Mucosa of descending colon (tissue), 3 donors: ENCODE measurements at regions not wholly inside any gene's neighbourhood (a gene's known extent, or its start where the extent isn't known, plus 50 kb on each side); places are given as distances from the start of the nearest gene placed in this dataset.

Experiments
- ATAC-seq: fragments of 200-7000 bp; cut with Tn5 transposase; one replicate; pipeline ENCODE4 v1.9.1; 2020; ENCODE audit warnings: mild to moderate bottlenecking, moderate library complexity
- DNase-seq, 3 donors: peaks; one replicate each; pipeline ENCODE4 v3.0.0-alpha.2; 2020
- H3K36me3 ChIP-seq: fragments of 200-600 bp; one replicate; pipeline ENCODE4 v1.8.0; 2021; ENCODE audit warnings: low read depth, mild to moderate bottlenecking
- H3K4me1 ChIP-seq: fragments of 200-600 bp; one replicate; pipeline ENCODE4 v1.8.0; 2021; ENCODE audit warnings: low read depth, mild to moderate bottlenecking
- H3K4me3 ChIP-seq: fragments of 200-600 bp; one replicate; pipeline ENCODE4 v1.8.0; 2021; ENCODE audit warnings: mild to moderate bottlenecking
- H3K9me3 ChIP-seq: fragments of 200-600 bp; one replicate; pipeline ENCODE4 v1.8.0; 2021; ENCODE audit warnings: mild to moderate bottlenecking
- intact Hi-C, 2 donors: fragments of 100-400 bp; cut with DNase I in 1 of 2; cut with micrococcal nuclease in 1 of 2; formaldehyde crosslinking; loops; one replicate each; pipeline versions ENCODE4 v1.11.0 to v1.11.1; 2022; cut with DNase I, micrococcal nuclease
- TF ChIP-seq, protein P1 (sequence below): fragments of 200-600 bp; IDR thresholded peaks from one replicate; pipeline ENCODE4 v1.8.0; 2022; ENCODE audit warnings: antibody characterized with exemption, mild to moderate bottlenecking
- donor health status: DM: no; HTN: no; CAD: no; lungs with moderate emphysema.
- donor health status: DM: no; HTN: no; CAD: no.
- donor health status: DM: no; HTN: yes; CAD: no.

- no peaks in the 10 kb centered on the region for H3K9me3 ChIP-seq
- no peak for ATAC-seq
- intact Hi-C loops, result no loop called here
- no peak overlapping the region for H3K4me3 ChIP-seq
- H3K36me3 ChIP-seq, result no peaks in the 10 kb centered on the region
- no peaks in the 10 kb centered on the region for H3K4me1 ChIP-seq
- TF ChIP-seq, protein P1, sequence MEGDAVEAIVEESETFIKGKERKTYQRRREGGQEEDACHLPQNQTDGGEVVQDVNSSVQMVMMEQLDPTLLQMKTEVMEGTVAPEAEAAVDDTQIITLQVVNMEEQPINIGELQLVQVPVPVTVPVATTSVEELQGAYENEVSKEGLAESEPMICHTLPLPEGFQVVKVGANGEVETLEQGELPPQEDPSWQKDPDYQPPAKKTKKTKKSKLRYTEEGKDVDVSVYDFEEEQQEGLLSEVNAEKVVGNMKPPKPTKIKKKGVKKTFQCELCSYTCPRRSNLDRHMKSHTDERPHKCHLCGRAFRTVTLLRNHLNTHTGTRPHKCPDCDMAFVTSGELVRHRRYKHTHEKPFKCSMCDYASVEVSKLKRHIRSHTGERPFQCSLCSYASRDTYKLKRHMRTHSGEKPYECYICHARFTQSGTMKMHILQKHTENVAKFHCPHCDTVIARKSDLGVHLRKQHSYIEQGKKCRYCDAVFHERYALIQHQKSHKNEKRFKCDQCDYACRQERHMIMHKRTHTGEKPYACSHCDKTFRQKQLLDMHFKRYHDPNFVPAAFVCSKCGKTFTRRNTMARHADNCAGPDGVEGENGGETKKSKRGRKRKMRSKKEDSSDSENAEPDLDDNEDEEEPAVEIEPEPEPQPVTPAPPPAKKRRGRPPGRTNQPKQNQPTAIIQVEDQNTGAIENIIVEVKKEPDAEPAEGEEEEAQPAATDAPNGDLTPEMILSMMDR, result no peak
- DNase-seq, result no peak
Measured at GRCh38 chr3:69607466-69608305, 131.6 kb upstream of the MITF start.

GRCh38 chr3:69605867-69606266 lies 133.4 kb upstream of the MITF start:
- Histone ChIP-seq H3K4me1 (no peaks in the 10 kb centered on the region), H3K4me3 (no peak overlapping the region), H3K9me3 (no peaks in the 10 kb centered on the region), H3K36me3 (no peaks in the 10 kb centered on the region)
- TF ChIP-seq, protein P1, result no peak
- DNase-seq (no peak), ATAC-seq (no peak)
- intact Hi-C loops, result no loop called here

GRCh38 chr3:69604735-69605450 lies 134.4 kb upstream of the MITF start:
- Histone ChIP-seq H3K9me3 (no peaks in the 10 kb centered on the region), H3K4me3 (no peak overlapping the region), H3K4me1 (no peaks in the 10 kb centered on the region), H3K36me3 (no peaks in the 10 kb centered on the region)
- DNase-seq (no peak), ATAC-seq (no peak)
- intact Hi-C loops, result no loop called here
- TF ChIP-seq, protein P1, result no peak

GRCh38 chr3:69602112-69602511 lies 137.2 kb upstream of the MITF start:
- intact Hi-C loops, result no loop called here
- no peak for ATAC-seq
- H3K4me1 ChIP-seq, result no peaks in the 10 kb centered on the region
- H3K9me3 ChIP-seq, result no peaks in the 10 kb centered on the region
- H3K36me3 ChIP-seq, result no peaks in the 10 kb centered on the region
- no peak overlapping the region for H3K4me3 ChIP-seq
- TF ChIP-seq, protein P1, result no peak
- no peak for DNase-seq

- Histone ChIP-seq H3K4me1 (no peaks in the 10 kb centered on the region), H3K36me3 (no peaks in the 10 kb centered on the region), H3K9me3 (no peaks in the 10 kb centered on the region), H3K4me3 (no peak overlapping the region)
- ATAC-seq (no peak), DNase-seq (no peak)
- intact Hi-C loops, result no loop called here
- TF ChIP-seq, protein P1, result no peak
Measured at GRCh38 chr3:69594286-69594685, 145.0 kb upstream of the MITF start.
